ENCODE measurements at regions not wholly inside any gene's neighbourhood (a gene's known extent, or its start where the extent isn't known, plus 50 kb on each side); places are given as distances from the start of the nearest gene placed in this dataset.

DNA sequence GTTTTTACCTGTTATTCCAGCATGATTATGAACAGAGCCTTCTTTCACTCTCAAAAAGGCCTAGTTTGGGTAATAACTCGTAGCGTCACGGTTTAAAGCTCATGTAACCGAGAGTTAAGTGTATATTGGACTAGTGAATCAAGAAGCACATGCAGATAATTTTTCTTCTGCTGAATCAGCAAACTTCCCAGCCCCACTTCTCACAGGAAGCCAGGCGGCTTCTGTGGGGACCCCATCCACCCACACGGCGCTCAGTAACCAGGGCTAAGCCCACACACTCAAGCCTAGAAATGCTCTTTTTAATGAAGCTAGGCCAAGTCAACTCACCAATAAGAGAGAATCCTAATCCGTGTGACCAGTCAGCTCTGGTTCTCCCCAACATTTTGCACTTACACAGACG, 191.2 kb upstream of the MGMT start:
- Histone ChIP-seq H3K27ac (no peak overlapping the region), H3K4me1 (no peaks in the 10 kb centered on the region), H3K36me3 (no peaks in the 10 kb centered on the region), H3K9me3 (no peaks in the 10 kb centered on the region), H3K4me3 (no peak overlapping the region), H3K27me3 (no peaks in the 10 kb centered on the region)
- no peak for DNase-seq
- 70 to 86% methylated on average over 9 of the region's 9 CpGs for WGBS, 2 donors
- no peak for TF ChIP-seq POLR2A (IDR thresholded peaks at IDR 0.05)
- TF ChIP-seq EP300 (IDR thresholded peaks at IDR 0.05): no peak
- TF ChIP-seq, protein P1, sequence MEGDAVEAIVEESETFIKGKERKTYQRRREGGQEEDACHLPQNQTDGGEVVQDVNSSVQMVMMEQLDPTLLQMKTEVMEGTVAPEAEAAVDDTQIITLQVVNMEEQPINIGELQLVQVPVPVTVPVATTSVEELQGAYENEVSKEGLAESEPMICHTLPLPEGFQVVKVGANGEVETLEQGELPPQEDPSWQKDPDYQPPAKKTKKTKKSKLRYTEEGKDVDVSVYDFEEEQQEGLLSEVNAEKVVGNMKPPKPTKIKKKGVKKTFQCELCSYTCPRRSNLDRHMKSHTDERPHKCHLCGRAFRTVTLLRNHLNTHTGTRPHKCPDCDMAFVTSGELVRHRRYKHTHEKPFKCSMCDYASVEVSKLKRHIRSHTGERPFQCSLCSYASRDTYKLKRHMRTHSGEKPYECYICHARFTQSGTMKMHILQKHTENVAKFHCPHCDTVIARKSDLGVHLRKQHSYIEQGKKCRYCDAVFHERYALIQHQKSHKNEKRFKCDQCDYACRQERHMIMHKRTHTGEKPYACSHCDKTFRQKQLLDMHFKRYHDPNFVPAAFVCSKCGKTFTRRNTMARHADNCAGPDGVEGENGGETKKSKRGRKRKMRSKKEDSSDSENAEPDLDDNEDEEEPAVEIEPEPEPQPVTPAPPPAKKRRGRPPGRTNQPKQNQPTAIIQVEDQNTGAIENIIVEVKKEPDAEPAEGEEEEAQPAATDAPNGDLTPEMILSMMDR (IDR thresholded peaks at IDR 0.05): no peak
- no peak for TF ChIP-seq POLR2AphosphoS5 (IDR thresholded peaks at IDR 0.05)
- intact Hi-C loops (cut with DNase I): no loop called here

DNA sequence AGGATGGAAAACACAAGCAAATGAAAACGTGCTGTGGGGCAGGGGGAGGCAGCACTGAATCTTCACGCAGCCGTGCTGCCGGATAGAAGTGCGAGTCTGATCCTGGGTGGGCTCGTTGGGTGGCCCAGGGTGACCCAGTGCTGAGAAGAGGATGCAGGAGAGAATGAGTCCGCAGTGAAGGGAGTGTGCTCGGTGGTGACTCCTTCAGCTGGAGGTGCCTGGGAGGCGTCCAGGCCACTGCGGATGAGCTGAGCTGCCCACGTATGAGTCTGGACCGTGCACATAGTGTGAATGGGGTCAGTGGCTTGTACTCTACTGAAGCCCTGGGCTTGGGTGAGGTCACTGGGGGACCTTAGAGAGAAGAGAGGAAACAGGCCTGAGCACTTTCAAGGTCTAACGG, 190.0 kb upstream of the MGMT start:
- no peaks in the 10 kb centered on the region for H3K27me3 ChIP-seq
- intact Hi-C loops (cut with DNase I): no loop called here
- H3K36me3 ChIP-seq: no peaks in the 10 kb centered on the region
- no peaks in the 10 kb centered on the region for H3K4me1 ChIP-seq
- no peak overlapping the region for H3K4me3 ChIP-seq
- 83 to 86% methylated on average over 13 of the region's 13 CpGs for WGBS, 2 donors
- no peak overlapping the region for H3K27ac ChIP-seq
- TF ChIP-seq POLR2AphosphoS5 (IDR thresholded peaks at IDR 0.05): no peak
- no peak for TF ChIP-seq EP300 (IDR thresholded peaks at IDR 0.05)
- DNase-seq: no peak
- no peaks in the 10 kb centered on the region for H3K9me3 ChIP-seq

DNA sequence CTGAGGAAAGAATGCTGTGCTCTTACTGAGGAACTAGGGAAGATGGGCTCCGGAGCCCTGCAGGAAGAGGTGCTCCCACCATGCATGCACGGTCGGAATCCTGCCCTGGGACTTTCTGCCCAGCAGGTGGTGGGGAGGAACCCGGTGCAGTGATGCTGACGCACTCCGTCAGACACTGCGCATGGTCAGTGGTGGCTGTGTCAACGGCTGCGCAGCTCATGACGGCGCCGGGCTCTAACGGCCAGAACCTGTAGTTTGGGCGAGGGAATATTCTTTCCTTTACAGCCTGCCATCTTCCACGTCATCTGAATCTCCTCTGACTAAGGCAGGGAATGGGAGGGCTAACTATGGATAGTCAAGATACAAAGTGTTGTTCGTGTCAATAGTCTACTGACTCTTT, 189.2 kb upstream of the MGMT start:
- H3K4me3 ChIP-seq: no peak overlapping the region
- no peaks in the 10 kb centered on the region for H3K9me3 ChIP-seq
- intact Hi-C loops (cut with DNase I): no loop called here
- H3K4me1 ChIP-seq: no peaks in the 10 kb centered on the region
- H3K36me3 ChIP-seq: no peaks in the 10 kb centered on the region
- DNase-seq: no peak
- no peak overlapping the region for H3K27ac ChIP-seq
- H3K27me3 ChIP-seq: no peaks in the 10 kb centered on the region
- WGBS, 2 donors: 89 to 91% methylated on average over 16 of the region's 16 CpGs
- TF ChIP-seq, protein P1 (IDR thresholded peaks at IDR 0.05): no peak
- no peak for TF ChIP-seq EP300 (IDR thresholded peaks at IDR 0.05)

DNA sequence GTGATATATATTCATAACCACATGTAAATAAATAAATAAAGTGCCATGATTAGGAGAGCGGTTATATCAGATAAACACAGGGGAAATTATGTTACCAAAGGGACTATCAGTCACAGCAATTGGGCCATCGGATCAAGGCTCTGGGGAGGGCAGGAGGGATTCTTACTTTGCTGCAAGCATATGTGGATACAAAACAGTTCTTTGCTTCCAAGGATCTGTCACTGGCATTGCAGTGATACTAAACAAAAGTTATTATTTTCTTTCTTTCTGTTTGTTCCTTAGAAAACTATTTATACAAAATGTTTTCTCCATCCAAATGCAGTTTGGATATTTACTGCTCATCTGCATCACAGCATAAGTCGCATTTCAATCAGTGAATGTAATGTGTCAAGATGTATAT, 188.4 kb upstream of the MGMT start:
- H3K27me3 ChIP-seq: no peaks in the 10 kb centered on the region
- no peaks in the 10 kb centered on the region for H3K9me3 ChIP-seq
- 82 to 83% methylated on average over 3 of the region's 3 CpGs for WGBS, 2 donors
- H3K4me1 ChIP-seq: no peaks in the 10 kb centered on the region
- no peak for TF ChIP-seq EP300 (IDR thresholded peaks at IDR 0.05)
- TF ChIP-seq, protein P1 (IDR thresholded peaks at IDR 0.05): no peak
- no peak for TF ChIP-seq POLR2AphosphoS5 (IDR thresholded peaks at IDR 0.05)
- no peak for TF ChIP-seq POLR2A (IDR thresholded peaks at IDR 0.05)
- H3K27ac ChIP-seq: no peak overlapping the region
- H3K36me3 ChIP-seq: no peaks in the 10 kb centered on the region
- no peak for DNase-seq
- intact Hi-C loops (cut with DNase I): no loop called here
- no peak overlapping the region for H3K4me3 ChIP-seq

DNA sequence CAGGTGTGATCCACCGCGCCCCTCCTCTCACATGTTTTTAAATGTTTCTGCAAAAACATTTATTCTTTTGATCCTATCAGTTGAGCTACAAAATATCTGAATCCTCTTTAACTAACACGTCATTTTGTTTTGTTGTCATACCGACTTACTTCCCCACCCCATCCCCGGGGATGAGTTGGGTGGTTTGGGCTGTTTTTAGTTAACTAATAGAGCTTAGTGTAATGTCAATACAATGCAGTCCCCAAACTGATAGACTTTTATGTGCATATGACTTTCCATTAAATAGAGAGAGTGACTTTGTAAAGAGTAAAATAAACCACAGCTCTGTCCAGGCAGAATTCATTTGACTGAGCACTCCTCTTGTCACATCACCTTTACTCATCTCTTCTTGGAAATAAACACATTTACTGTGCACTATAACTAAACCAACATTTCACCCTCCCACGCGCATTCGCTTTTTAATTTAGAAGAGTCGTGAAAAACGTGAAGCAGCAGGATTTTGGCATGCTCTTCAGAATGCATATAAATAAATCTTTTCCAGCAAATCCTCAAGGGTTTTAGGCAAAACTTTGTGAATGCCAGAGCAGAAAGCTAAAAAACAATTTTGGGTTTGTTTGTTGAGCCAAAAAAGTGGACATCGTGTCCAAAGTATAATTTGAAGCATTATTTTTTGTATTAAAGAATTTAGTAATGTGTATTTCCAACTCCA, 187.4 kb upstream of the MGMT start:
- H3K4me1 ChIP-seq: no peaks in the 10 kb centered on the region
- WGBS, 2 donors: 77 to 78% methylated on average over 11 of the region's 11 CpGs
- no peaks in the 10 kb centered on the region for H3K9me3 ChIP-seq
- DNase-seq: no peak
- no peaks in the 10 kb centered on the region for H3K27me3 ChIP-seq
- TF ChIP-seq EP300 (IDR thresholded peaks at IDR 0.05) (no peak), POLR2AphosphoS5 (IDR thresholded peaks at IDR 0.05) (no peak), POLR2A (IDR thresholded peaks at IDR 0.05) (no peak)
- TF ChIP-seq, protein P1 (IDR thresholded peaks at IDR 0.05): no peak
- H3K4me3 ChIP-seq: no peak overlapping the region
- no peaks in the 10 kb centered on the region for H3K36me3 ChIP-seq
- intact Hi-C loops (cut with DNase I): no loop called here
- no peak overlapping the region for H3K27ac ChIP-seq

Measured in sigmoid colon (tissue), 6 donors.